Mesenchymal stem cell (in vitro differentiated cells and primary cell): ENCODE measurements at regions not wholly inside any gene's neighbourhood (a gene's known extent, or its start where the extent isn't known, plus 50 kb on each side); places are given as distances from the start of the nearest gene placed in this dataset.

Experiments used
- DNase-seq: peaks from one replicate; pipeline ENCODE4 v3.0.0-alpha.2; 2013
- H2AFZ ChIP-seq: one replicate; pipeline ENCODE4 v1.6.1; 2013; ENCODE audit warnings: low read depth, mild to moderate bottlenecking, control low read depth, inconsistent platforms, low read length, moderate library complexity
- H2AK5ac ChIP-seq: 2 replicates; pipeline ENCODE4 v1.6.1; 2013; ENCODE audit warnings: low read length, moderate library complexity, mild to moderate bottlenecking, inconsistent platforms; ENCODE audit not compliant: severe bottlenecking
- H2BK120ac ChIP-seq: one replicate; pipeline ENCODE4 v1.6.1; 2013; ENCODE audit warnings: low read depth, mild to moderate bottlenecking, inconsistent platforms, low read length, moderate library complexity
- H2BK12ac ChIP-seq, 2 experiments: one replicate each; pipeline ENCODE4 v1.6.1; 2013; ENCODE audit warnings: inconsistent platforms in 2 of 2, low read length in 2 of 2, mild to moderate bottlenecking in 2 of 2, moderate library complexity in 2 of 2, control low read depth in 1 of 2
- H2BK15ac ChIP-seq: one replicate; pipeline ENCODE4 v1.6.1; 2013; ENCODE audit warnings: mild to moderate bottlenecking, low read depth, inconsistent platforms; ENCODE audit not compliant: poor library complexity, severe bottlenecking
- H2BK5ac ChIP-seq: 2 replicates; pipeline ENCODE4 v1.6.1; 2013; ENCODE audit warnings: low read depth, mild to moderate bottlenecking, low read length, control low read depth, inconsistent platforms; ENCODE audit not compliant: poor library complexity, severe bottlenecking
- H3K14ac ChIP-seq, 2 experiments: one replicate each; pipeline ENCODE4 v1.6.1; 2013; ENCODE audit warnings: inconsistent platforms in 2 of 2, low read length in 2 of 2, control low read depth in 1 of 2, mild to moderate bottlenecking in 1 of 2, moderate library complexity in 1 of 2
- H3K18ac ChIP-seq, 2 experiments: one replicate each; pipeline ENCODE4 v1.6.1; 2013; ENCODE audit warnings: inconsistent platforms in 2 of 2, low read length in 2 of 2, control low read depth in 1 of 2, low read depth in 1 of 2, mild to moderate bottlenecking in 1 of 2
- H3K23ac ChIP-seq, 2 experiments: one replicate each; pipeline ENCODE4 v1.6.1; 2013; ENCODE audit warnings: inconsistent platforms in 2 of 2, low read length in 2 of 2, mild to moderate bottlenecking in 2 of 2, moderate library complexity in 2 of 2, control low read depth in 1 of 2
- H3K27ac ChIP-seq: 2 replicates; pipeline ENCODE4 v1.5.1; 2013; ENCODE audit warnings: mild to moderate bottlenecking, moderate library complexity, low read length, control low read depth, inconsistent platforms; ENCODE audit not compliant: poor library complexity, severe bottlenecking
- H3K27me3 ChIP-seq, 2 experiments: 2 replicates each; pipeline versions ENCODE4 v1.6.1 to v1.7.0; 2013; ENCODE audit warnings: low read length in 2 of 2, mild to moderate bottlenecking in 2 of 2, moderate library complexity in 2 of 2, control low read depth in 1 of 2, inconsistent platforms in 1 of 2; ENCODE audit not compliant: control insufficient read depth in 1 of 2, insufficient read depth in 1 of 2
- H3K36me3 ChIP-seq, 2 experiments: 2 replicates each; pipeline versions ENCODE4 v1.6.1 to v1.7.0; 2013; ENCODE audit warnings: low read length in 2 of 2, control low read depth in 1 of 2, inconsistent platforms in 1 of 2, low read depth in 1 of 2, mild to moderate bottlenecking in 1 of 2; ENCODE audit not compliant: insufficient read depth in 2 of 2, control insufficient read depth in 1 of 2
- H3K4ac ChIP-seq, 2 experiments: one replicate each; pipeline ENCODE4 v1.6.1; 2013; ENCODE audit warnings: inconsistent platforms in 2 of 2, low read length in 2 of 2, mild to moderate bottlenecking in 2 of 2, moderate library complexity in 2 of 2, control low read depth in 1 of 2, low read depth in 1 of 2
- H3K4me1 ChIP-seq: 2 replicates; pipeline ENCODE4 v1.6.1; 2013; ENCODE audit warnings: low read depth, low read length, control low read depth; ENCODE audit not compliant: control insufficient read depth, insufficient read depth
- H3K4me2 ChIP-seq: 2 replicates; pipeline ENCODE4 v1.6.1; 2013; ENCODE audit warnings: low read length, mild to moderate bottlenecking, inconsistent platforms; ENCODE audit not compliant: poor library complexity, severe bottlenecking
- H3K4me3 ChIP-seq, 2 experiments: 2 replicates each; pipeline versions ENCODE4 v1.5.1 to v1.7.0; 2013; ENCODE audit warnings: low read length in 2 of 2, mild to moderate bottlenecking in 2 of 2, control low read depth in 1 of 2, low read depth in 1 of 2; ENCODE audit not compliant: insufficient read depth in 1 of 2
- H3K79me1 ChIP-seq: replicated peaks from 2 replicates; pipeline ENCODE4 v1.6.1; 2013; ENCODE audit warnings: mild to moderate bottlenecking, control low read depth, low read length, inconsistent platforms; ENCODE audit not compliant: poor library complexity, severe bottlenecking
- H3K9ac ChIP-seq: 2 replicates; pipeline ENCODE4 v1.7.0; 2013; ENCODE audit warnings: mild to moderate bottlenecking, low read length, moderate library complexity
- H3K9me3 ChIP-seq: 2 replicates; pipeline ENCODE4 v1.7.0; 2013; ENCODE audit warnings: mild to moderate bottlenecking, low read length; ENCODE audit not compliant: control insufficient read depth
- H4K8ac ChIP-seq: one replicate; pipeline ENCODE4 v1.6.1; 2013; ENCODE audit warnings: inconsistent platforms, mild to moderate bottlenecking, low read length, moderate library complexity
- H4K91ac ChIP-seq: one replicate; pipeline ENCODE4 v1.6.1; 2013; ENCODE audit warnings: mild to moderate bottlenecking, low read length, inconsistent platforms
- WGBS: methylation state at CpG from one replicate; pipeline ENCODE4 v1.1.7; 2013; ENCODE audit warnings: mixed read lengths; 5-methylcytosine and 5-hydroxymethylcytosine counted together

- H2BK120ac ChIP-seq: no peak overlapping the region
- H3K4me3 ChIP-seq: no peak overlapping the region
- H3K23ac ChIP-seq: peak overlapping the region in 1 of 2 experiments; percentile 10
- no peak overlapping the region for H2BK5ac ChIP-seq
- no peak overlapping the region for H2BK15ac ChIP-seq
- H3K4ac ChIP-seq: no peak overlapping the region
- no peaks in the 10 kb centered on the region for H3K36me3 ChIP-seq
- no peak overlapping the region for H4K91ac ChIP-seq
- H3K27me3 ChIP-seq: no peaks in the 10 kb centered on the region
- no peak overlapping the region for H2AK5ac ChIP-seq
- H3K79me1 ChIP-seq: no peaks in the 10 kb centered on the region
- H3K27ac ChIP-seq: no peak overlapping the region
- no peak for DNase-seq
- no peak overlapping the region for H3K4me2 ChIP-seq
- H3K9me3 ChIP-seq: no peaks in the 10 kb centered on the region
- no peak overlapping the region for H4K8ac ChIP-seq
- H3K18ac ChIP-seq: no peak overlapping the region
- H2BK12ac ChIP-seq: no peak overlapping the region
- H3K4me1 ChIP-seq: peaks cover 2% of the 10 kb centered on the region
- no peak overlapping the region for H3K9ac ChIP-seq
- no peak overlapping the region for H3K14ac ChIP-seq
- H2AFZ ChIP-seq: no peak overlapping the region
- WGBS: 87% methylated on average over 6 of the region's 9 CpGs
These were observed 130.8 kb upstream of the TWIST2 start for GRCh38 chr2:238717084-238717483.

GRCh38 chr2:238719641-238720040, 128.2 kb upstream of the TWIST2 start:
- no peak for DNase-seq
- Histone ChIP-seq H2AFZ (no peak overlapping the region), H3K14ac (no peak overlapping the region), H3K36me3 (no peaks in the 10 kb centered on the region), H2BK12ac (no peak overlapping the region), H2AK5ac (no peak overlapping the region), H3K23ac (no peak overlapping the region), H3K4me2 (no peak overlapping the region), H2BK120ac (no peak overlapping the region), H2BK5ac (no peak overlapping the region), H3K4ac (no peak overlapping the region), H3K9ac (no peak overlapping the region), H4K8ac (no peak overlapping the region), H3K4me3 (no peak overlapping the region), H4K91ac (no peak overlapping the region), H3K4me1 (no peaks in the 10 kb centered on the region), H3K18ac (no peak overlapping the region), H3K79me1 (no peaks in the 10 kb centered on the region), H3K27me3 (no peaks in the 10 kb centered on the region), H3K27ac (no peak overlapping the region), H3K9me3 (no peaks in the 10 kb centered on the region), H2BK15ac (no peak overlapping the region)
- WGBS: 81% methylated on average over 10 of the region's 10 CpGs

- Histone ChIP-seq H3K9ac (no peak overlapping the region), H3K4ac (no peak overlapping the region), H2AFZ (no peak overlapping the region), H4K8ac (no peak overlapping the region), H2AK5ac (no peak overlapping the region), H2BK5ac (no peak overlapping the region), H3K23ac (no peak overlapping the region), H3K14ac (no peak overlapping the region), H4K91ac (no peak overlapping the region), H3K27me3 (no peaks in the 10 kb centered on the region), H3K4me2 (no peak overlapping the region), H2BK120ac (no peak overlapping the region), H3K27ac (no peak overlapping the region), H3K18ac (no peak overlapping the region), H3K4me3 (no peak overlapping the region), H2BK12ac (no peak overlapping the region), H3K79me1 (no peaks in the 10 kb centered on the region), H3K4me1 (peaks cover 1% of the 10 kb centered on the region), H3K36me3 (no peaks in the 10 kb centered on the region), H2BK15ac (no peak overlapping the region), H3K9me3 (no peaks in the 10 kb centered on the region)
- DNase-seq: no peak
- 63% methylated on average over 15 of the region's 15 CpGs for WGBS
These were observed 127.6 kb upstream of the TWIST2 start for GRCh38 chr2:238720232-238720672.

- H3K9ac ChIP-seq: no peak overlapping the region
- H3K23ac ChIP-seq: no peak overlapping the region
- no peak overlapping the region for H3K27ac ChIP-seq
- H3K18ac ChIP-seq: no peak overlapping the region
- no peak overlapping the region for H2BK15ac ChIP-seq
- H3K4me2 ChIP-seq: no peak overlapping the region
- no peak overlapping the region for H3K4ac ChIP-seq
- no peaks in the 10 kb centered on the region for H3K36me3 ChIP-seq
- peaks cover 1% of the 10 kb centered on the region for H3K4me1 ChIP-seq
- DNase-seq: no peak
- H3K27me3 ChIP-seq: no peaks in the 10 kb centered on the region
- no peak overlapping the region for H2BK12ac ChIP-seq
- 94% methylated on average over 14 of the region's 14 CpGs for WGBS
- no peak overlapping the region for H2AK5ac ChIP-seq
- no peak overlapping the region for H2BK120ac ChIP-seq
- H4K91ac ChIP-seq: no peak overlapping the region
- no peaks in the 10 kb centered on the region for H3K79me1 ChIP-seq
- H3K14ac ChIP-seq: no peak overlapping the region
- H3K9me3 ChIP-seq: peaks cover 8% of the 10 kb centered on the region
- no peak overlapping the region for H4K8ac ChIP-seq
- no peak overlapping the region for H2BK5ac ChIP-seq
- no peak overlapping the region for H3K4me3 ChIP-seq
- no peak overlapping the region for H2AFZ ChIP-seq
These were observed 125.7 kb upstream of the TWIST2 start for GRCh38 chr2:238722181-238722580.
